Activated CD4-positive, alpha-beta T cell treated with anti-CD3 and anti-CD28 coated beads, Interleukin-2, amount 50 U/mL, for 24 hours (primary cell): ENCODE measurements at regions not wholly inside any gene's neighbourhood (a gene's known extent, or its start where the extent isn't known, plus 50 kb on each side); places are given as distances from the start of the nearest gene placed in this dataset.

Experiments used
- DNase-seq, 2 donors: peaks; one replicate each; pipeline ENCODE4 v3.0.0-alpha.2; 2020; ENCODE audit warnings: low read depth in 1 of 2, low spot score in 1 of 2

- DNase-seq = no peak
These were observed 463.6 kb downstream of the TAF11L14 start for GRCh38 chr5:18097817-18098216.

- no peak for DNase-seq
These were observed 464.4 kb downstream of the TAF11L14 start for GRCh38 chr5:18098691-18099090.

- DNase-seq = no peak
These were observed 465.0 kb downstream of the TAF11L14 start for GRCh38 chr5:18099261-18099660.

- no peak for DNase-seq
These were observed 467.3 kb downstream of the TAF11L14 start for GRCh38 chr5:18101532-18101931.

- DNase-seq = no peak
These were observed 468.5 kb downstream of the TAF11L14 start for GRCh38 chr5:18102733-18103132.

GRCh38 chr5:18105449-18105848, 471.2 kb downstream of the TAF11L14 start:
- DNase-seq = no peak

- DNase-seq = no peak
These were observed 477.7 kb downstream of the TAF11L14 start for GRCh38 chr5:18111906-18112465.

- DNase-seq = no peak
These were observed 479.5 kb downstream of the TAF11L14 start for GRCh38 chr5:18113721-18114120.

GRCh38 chr5:18114151-18114757, 480.0 kb downstream of the TAF11L14 start:
- DNase-seq = no peak

GRCh38 chr5:18117968-18118367, 483.7 kb downstream of the TAF11L14 start:
- DNase-seq = no peak

- no peak for DNase-seq
These were observed 485.0 kb downstream of the TAF11L14 start for GRCh38 chr5:18119156-18119785.

GRCh38 chr5:18141222-18141621, 507.0 kb downstream of the TAF11L14 start:
- no peak for DNase-seq

GRCh38 chr5:18142831-18143230, 508.6 kb downstream of the TAF11L14 start:
- no peak for DNase-seq

- DNase-seq = no peak
These were observed 518.4 kb downstream of the TAF11L14 start for GRCh38 chr5:18152671-18153070.

GRCh38 chr5:18158166-18158565, 523.9 kb downstream of the TAF11L14 start:
- DNase-seq = no peak

- DNase-seq = no peak
These were observed 525.1 kb downstream of the TAF11L14 start for GRCh38 chr5:18159331-18159730.

- DNase-seq = no peak
These were observed 537.4 kb downstream of the TAF11L14 start for GRCh38 chr5:18171684-18172083.

- DNase-seq = no peak
These were observed 545.3 kb downstream of the TAF11L14 start for GRCh38 chr5:18179579-18179978.

- no peak for DNase-seq
These were observed 547.3 kb downstream of the TAF11L14 start for GRCh38 chr5:18181575-18181974.

- DNase-seq = no peak
These were observed 561.6 kb downstream of the TAF11L14 start for GRCh38 chr5:18195910-18196309.

- DNase-seq = no peak
These were observed 563.5 kb downstream of the TAF11L14 start for GRCh38 chr5:18197734-18198133.

- DNase-seq = no peak
These were observed 567.9 kb downstream of the TAF11L14 start for GRCh38 chr5:18202164-18202563.

GRCh38 chr5:18203296-18203695, 569.0 kb downstream of the TAF11L14 start:
- DNase-seq = no peak
